ENCODE measurements at regions not wholly inside any gene's neighbourhood (a gene's known extent, or its start where the extent isn't known, plus 50 kb on each side); places are given as distances from the start of the nearest gene placed in this dataset.

GRCh38 chr14:85191986-85192385 is 338.0 kb upstream of the FLRT2 start:
- Histone ChIP-seq H3K4me2 (no peak overlapping the region), H2AFZ (no peak overlapping the region), H3K9me2 (ENCODE audit: insufficient read depth) (peaks cover 8% of the 10 kb centered on the region; the same call in 1 of the 2 replicates), H4K20me1 (replicated peaks; ENCODE audit: insufficient read depth) (no peaks in the 10 kb centered on the region), H3F3A (replicated peaks; ENCODE audit: low read depth) (no peaks in the 10 kb centered on the region), H3K27me3 (ENCODE audit: insufficient read depth) (no peaks in the 10 kb centered on the region), H3K79me2 (replicated peaks; ENCODE audit: insufficient read depth) (no peaks in the 10 kb centered on the region), H3K4me3 (no peak overlapping the region), H3K4me1 (ENCODE audit: insufficient read depth) (no peaks in the 10 kb centered on the region), H3K27ac (ENCODE audit: low read depth) (no peak overlapping the region), H3K36me3 (ENCODE audit: insufficient read depth) (no peaks in the 10 kb centered on the region)
- TF ChIP-seq POLR2AphosphoS5 (IDR thresholded peaks at IDR 0.05; ENCODE audit: low read depth), result no peak
- TF ChIP-seq EZH2phosphoT487 (IDR thresholded peaks at IDR 0.05; ENCODE audit: unreplicated experiment), result no peak
- no peak for TF ChIP-seq ZNF331 (CRISPR knock-in tag; IDR thresholded peaks at IDR 0.05; ENCODE audit: low read depth)
- TF ChIP-seq, protein P1, sequence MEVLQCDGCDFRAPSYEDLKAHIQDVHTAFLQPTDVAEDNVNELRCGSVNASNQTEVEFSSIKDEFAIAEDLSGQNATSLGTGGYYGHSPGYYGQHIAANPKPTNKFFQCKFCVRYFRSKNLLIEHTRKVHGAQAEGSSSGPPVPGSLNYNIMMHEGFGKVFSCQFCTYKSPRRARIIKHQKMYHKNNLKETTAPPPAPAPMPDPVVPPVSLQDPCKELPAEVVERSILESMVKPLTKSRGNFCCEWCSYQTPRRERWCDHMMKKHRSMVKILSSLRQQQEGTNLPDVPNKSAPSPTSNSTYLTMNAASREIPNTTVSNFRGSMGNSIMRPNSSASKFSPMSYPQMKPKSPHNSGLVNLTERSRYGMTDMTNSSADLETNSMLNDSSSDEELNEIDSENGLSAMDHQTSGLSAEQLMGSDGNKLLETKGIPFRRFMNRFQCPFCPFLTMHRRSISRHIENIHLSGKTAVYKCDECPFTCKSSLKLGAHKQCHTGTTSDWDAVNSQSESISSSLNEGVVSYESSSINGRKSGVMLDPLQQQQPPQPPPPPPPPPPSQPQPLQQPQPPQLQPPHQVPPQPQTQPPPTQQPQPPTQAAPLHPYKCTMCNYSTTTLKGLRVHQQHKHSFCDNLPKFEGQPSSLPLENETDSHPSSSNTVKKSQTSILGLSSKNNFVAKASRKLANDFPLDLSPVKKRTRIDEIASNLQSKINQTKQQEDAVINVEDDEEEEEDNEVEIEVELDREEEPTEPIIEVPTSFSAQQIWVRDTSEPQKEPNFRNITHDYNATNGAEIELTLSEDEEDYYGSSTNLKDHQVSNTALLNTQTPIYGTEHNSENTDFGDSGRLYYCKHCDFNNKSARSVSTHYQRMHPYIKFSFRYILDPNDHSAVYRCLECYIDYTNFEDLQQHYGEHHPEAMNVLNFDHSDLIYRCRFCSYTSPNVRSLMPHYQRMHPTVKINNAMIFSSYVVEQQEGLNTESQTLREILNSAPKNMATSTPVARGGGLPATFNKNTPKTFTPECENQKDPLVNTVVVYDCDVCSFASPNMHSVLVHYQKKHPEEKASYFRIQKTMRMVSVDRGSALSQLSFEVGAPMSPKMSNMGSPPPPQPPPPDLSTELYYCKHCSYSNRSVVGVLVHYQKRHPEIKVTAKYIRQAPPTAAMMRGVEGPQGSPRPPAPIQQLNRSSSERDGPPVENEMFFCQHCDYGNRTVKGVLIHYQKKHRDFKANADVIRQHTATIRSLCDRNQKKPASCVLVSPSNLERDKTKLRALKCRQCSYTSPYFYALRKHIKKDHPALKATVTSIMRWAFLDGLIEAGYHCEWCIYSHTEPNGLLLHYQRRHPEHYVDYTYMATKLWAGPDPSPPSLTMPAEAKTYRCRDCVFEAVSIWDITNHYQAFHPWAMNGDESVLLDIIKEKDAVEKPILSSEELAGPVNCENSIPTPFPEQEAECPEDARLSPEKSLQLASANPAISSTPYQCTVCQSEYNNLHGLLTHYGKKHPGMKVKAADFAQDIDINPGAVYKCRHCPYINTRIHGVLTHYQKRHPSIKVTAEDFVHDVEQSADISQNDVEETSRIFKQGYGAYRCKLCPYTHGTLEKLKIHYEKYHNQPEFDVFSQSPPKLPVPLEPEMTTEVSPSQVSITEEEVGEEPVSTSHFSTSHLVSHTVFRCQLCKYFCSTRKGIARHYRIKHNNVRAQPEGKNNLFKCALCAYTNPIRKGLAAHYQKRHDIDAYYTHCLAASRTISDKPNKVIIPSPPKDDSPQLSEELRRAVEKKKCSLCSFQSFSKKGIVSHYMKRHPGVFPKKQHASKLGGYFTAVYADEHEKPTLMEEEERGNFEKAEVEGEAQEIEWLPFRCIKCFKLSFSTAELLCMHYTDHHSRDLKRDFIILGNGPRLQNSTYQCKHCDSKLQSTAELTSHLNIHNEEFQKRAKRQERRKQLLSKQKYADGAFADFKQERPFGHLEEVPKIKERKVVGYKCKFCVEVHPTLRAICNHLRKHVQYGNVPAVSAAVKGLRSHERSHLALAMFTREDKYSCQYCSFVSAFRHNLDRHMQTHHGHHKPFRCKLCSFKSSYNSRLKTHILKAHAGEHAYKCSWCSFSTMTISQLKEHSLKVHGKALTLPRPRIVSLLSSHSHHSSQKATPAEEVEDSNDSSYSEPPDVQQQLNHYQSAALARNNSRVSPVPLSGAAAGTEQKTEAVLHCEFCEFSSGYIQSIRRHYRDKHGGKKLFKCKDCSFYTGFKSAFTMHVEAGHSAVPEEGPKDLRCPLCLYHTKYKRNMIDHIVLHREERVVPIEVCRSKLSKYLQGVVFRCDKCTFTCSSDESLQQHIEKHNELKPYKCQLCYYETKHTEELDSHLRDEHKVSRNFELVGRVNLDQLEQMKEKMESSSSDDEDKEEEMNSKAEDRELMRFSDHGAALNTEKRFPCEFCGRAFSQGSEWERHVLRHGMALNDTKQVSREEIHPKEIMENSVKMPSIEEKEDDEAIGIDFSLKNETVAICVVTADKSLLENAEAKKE (CRISPR knock-in tag; IDR thresholded peaks at IDR 0.05), result no peak
- TF ChIP-seq EZH2 (IDR thresholded peaks at IDR 0.05; ENCODE audit: low read depth, unreplicated experiment), result no peak
- TF ChIP-seq CTCF (conservative IDR thresholded peaks at IDR 0.05; ENCODE audit: low read depth in 2 of 2), result no peak
- no peak for TF ChIP-seq CREB1 (CRISPR knock-in tag; IDR thresholded peaks at IDR 0.05; ENCODE audit: low read depth)
- TF ChIP-seq STAT1 (IDR thresholded peaks at IDR 0.05; ENCODE audit: unreplicated experiment), result no peak
- TF ChIP-seq, protein P2, sequence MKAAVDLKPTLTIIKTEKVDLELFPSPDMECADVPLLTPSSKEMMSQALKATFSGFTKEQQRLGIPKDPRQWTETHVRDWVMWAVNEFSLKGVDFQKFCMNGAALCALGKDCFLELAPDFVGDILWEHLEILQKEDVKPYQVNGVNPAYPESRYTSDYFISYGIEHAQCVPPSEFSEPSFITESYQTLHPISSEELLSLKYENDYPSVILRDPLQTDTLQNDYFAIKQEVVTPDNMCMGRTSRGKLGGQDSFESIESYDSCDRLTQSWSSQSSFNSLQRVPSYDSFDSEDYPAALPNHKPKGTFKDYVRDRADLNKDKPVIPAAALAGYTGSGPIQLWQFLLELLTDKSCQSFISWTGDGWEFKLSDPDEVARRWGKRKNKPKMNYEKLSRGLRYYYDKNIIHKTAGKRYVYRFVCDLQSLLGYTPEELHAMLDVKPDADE (IDR thresholded peaks at IDR 0.05), result no peak
- TF ChIP-seq ZNF114 (CRISPR knock-in tag; IDR thresholded peaks at IDR 0.05), result no peak
- TF ChIP-seq, protein P3, sequence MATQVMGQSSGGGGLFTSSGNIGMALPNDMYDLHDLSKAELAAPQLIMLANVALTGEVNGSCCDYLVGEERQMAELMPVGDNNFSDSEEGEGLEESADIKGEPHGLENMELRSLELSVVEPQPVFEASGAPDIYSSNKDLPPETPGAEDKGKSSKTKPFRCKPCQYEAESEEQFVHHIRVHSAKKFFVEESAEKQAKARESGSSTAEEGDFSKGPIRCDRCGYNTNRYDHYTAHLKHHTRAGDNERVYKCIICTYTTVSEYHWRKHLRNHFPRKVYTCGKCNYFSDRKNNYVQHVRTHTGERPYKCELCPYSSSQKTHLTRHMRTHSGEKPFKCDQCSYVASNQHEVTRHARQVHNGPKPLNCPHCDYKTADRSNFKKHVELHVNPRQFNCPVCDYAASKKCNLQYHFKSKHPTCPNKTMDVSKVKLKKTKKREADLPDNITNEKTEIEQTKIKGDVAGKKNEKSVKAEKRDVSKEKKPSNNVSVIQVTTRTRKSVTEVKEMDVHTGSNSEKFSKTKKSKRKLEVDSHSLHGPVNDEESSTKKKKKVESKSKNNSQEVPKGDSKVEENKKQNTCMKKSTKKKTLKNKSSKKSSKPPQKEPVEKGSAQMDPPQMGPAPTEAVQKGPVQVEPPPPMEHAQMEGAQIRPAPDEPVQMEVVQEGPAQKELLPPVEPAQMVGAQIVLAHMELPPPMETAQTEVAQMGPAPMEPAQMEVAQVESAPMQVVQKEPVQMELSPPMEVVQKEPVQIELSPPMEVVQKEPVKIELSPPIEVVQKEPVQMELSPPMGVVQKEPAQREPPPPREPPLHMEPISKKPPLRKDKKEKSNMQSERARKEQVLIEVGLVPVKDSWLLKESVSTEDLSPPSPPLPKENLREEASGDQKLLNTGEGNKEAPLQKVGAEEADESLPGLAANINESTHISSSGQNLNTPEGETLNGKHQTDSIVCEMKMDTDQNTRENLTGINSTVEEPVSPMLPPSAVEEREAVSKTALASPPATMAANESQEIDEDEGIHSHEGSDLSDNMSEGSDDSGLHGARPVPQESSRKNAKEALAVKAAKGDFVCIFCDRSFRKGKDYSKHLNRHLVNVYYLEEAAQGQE (IDR thresholded peaks at IDR 0.05; ENCODE audit: unreplicated experiment), result no peak
- TF ChIP-seq NANOG (IDR thresholded peaks at IDR 0.05; ENCODE audit: borderline replicate concordance), result no peak
- TF ChIP-seq JUNB (IDR thresholded peaks at IDR 0.05; ENCODE audit: unreplicated experiment), result no peak
- Mint-ChIP-seq H3K9me3 (no peaks in the 10 kb centered on the region; the same call in 2 of the 3 replicates), H3K4me3 (no peak overlapping the region), H3K27me3 (ENCODE audit: insufficient read depth, low read depth, poor library complexity) (no peaks in the 10 kb centered on the region), H3K27ac (no peak overlapping the region), H3K4me1 (no peaks in the 10 kb centered on the region), H3K36me3 (ENCODE audit: low read depth) (no peaks in the 10 kb centered on the region)
- ATAC-seq (no peak), DNase-seq (ENCODE audit: low spot score) (no peak)

All from GM23338 (cell line).